ENCODE measurements at regions not wholly inside any gene's neighbourhood (a gene's known extent, or its start where the extent isn't known, plus 50 kb on each side); places are given as distances from the start of the nearest gene placed in this dataset.
"Not testable (repeated sequence)": the region's sequence is repeated elsewhere in the genome, so short reads cannot be mapped to it uniquely, and the experiment has no call there.

DNA sequence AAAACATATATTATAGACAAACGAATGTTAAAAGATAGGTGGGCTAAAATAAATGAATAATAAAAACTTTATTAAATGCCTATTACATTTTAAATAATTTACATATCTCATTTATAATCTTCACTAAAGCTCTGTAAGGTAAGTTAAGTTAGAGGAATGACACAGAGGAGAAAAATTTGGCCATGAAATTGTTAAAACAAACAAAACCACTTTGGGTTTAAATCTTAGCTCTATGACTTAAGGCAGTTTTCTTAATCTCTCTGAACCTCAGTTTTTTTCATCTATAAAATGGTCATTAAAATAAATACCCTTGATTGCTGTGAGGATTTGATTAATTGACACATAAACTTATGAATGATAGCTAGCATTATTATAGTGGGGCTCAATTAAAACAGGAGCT is 404.8 kb upstream of the ATP11B start:
- in situ Hi-C loops (cut with MboI; ENCODE audit: low sequenced_read_pairs), result no loop called here

DNA sequence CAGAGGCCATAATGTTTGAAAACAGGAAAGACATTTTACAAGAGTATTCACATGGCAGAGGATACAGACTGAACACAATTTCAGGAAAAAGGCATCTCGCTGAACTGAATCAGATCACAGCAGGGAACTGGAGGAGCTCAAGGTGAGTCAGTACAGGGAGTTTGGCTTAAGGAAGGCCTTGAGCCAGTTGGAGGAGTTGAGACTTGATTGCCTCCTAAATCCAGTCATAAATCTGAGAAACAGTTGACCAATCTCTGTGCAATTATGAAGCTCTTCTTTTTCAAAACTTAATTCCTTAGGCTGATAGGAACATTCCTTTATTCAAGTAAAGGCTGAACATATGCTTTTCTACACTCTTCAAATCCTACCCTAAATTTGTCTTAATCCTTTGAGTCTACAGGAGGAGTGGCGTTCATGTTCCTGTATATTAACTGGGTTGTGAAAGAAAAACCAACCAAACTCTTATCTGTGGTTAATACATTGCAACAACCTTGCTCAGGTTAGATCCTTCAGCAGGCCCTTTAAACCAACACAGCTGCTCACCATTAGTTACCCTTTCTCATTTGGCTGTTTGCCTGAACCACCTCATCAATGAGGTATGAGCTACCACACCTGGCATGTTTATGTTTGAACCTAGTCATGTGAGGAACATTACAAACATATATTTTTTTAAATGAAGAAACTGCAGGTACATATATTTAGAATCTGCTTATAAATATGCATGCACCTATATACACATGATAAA is 404.1 kb upstream of the ATP11B start:
- in situ Hi-C loops (cut with MboI; ENCODE audit: low sequenced_read_pairs), result no loop called here

DNA sequence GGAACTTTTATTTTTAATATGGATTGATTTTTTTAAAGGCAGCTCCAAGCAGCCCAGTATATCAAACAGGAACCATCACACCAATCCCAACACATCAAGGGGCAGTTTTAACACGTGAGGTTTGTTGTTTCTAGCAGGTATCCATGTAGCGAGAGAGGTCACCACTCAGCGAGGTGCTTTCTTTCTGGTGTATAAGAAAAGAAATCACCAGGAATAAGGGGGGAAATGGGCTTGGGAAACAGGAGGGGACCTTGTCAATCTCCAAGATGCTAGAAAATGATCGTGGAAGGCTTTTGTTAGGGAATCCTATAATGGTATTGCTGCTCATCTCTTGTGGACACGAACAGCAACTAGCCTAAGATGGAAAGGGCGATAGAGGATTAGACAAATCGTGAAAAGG is 402.9 kb upstream of the ATP11B start:
- in situ Hi-C loops (cut with MboI; ENCODE audit: low sequenced_read_pairs), result no loop called here

DNA sequence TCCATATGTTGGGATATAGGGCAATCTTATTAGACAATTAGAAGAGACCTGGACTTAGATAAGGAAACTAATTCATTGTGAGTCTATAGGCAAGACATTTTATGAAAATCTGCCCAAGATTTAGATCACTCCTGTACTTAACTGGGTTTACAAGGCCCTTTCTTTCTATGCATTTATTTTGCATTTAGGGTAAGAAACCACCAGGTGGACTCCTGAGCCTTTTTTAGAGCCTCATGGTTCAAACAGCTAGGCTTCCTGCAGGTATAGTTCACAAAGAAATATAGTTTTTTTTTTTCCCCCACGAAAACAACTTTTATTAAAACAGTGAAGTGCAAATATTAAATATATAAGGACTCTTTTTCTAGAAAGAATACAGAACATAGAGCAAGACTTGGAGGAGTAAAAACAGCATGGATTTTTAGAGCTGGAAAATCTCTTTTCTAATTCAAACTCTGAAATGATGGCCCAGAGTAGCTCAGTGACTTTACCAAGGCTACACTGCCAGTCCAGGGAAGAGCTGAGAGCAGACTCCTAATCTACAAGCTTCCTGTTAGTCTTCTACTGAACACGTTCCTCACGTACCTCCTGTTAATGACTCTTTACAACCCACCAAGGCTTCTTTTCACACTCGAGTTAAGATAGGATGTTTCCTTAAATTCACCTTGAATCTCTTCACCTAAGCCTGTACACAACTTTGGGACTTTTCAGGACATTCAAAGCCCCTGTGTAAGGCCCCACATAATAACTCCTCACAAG is 400.9 kb upstream of the ATP11B start:
- in situ Hi-C loops (cut with MboI; ENCODE audit: low sequenced_read_pairs), result no loop called here

DNA sequence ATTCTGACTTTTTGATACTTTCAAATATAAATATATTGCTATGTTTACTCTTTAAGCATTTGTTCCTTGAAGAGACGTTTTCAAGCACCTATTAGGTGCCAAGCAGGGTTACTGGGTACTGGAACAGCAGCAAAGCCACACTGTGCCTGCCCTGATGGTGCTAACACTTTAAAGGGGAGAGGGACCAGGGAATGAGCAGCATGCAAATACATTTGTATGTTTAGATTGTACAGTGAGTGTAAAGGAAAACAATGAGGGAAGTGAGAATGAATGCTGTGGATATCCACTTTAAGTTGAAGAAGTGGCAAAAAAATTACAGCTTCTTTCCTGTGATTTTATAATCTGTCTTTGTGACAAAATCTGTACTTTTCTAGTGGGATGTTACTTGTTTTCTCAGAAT is 400.2 kb upstream of the ATP11B start:
- in situ Hi-C loops (cut with MboI; ENCODE audit: low sequenced_read_pairs), result no loop called here

DNA sequence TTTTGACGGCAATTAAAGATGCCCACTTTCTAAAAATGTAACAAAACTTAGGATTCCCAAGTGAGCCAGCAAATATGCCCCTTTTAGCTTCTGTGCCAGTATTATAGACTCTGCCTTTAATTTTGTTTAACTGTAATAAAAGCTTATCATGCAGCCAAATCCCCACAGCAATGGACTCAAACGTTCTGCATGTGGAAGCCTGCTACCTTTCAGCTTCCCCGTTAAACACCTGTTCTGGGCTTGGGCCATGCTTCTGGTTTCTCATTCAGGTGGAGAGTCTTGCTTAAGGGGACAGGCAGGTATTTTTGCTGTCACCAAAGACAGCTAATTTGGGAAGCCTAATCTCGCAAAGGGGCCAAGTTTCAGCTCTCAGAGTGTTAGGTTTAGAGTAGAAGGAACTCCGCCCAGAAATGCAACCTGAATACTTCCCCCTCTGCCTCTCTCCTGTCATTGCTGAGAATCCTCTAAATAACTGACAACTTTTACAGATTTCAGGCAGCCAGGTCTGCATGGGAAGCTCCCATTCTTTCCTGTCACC is 399.4 kb upstream of the ATP11B start:
- in situ Hi-C loops (cut with MboI; ENCODE audit: low sequenced_read_pairs), result no loop called here

DNA sequence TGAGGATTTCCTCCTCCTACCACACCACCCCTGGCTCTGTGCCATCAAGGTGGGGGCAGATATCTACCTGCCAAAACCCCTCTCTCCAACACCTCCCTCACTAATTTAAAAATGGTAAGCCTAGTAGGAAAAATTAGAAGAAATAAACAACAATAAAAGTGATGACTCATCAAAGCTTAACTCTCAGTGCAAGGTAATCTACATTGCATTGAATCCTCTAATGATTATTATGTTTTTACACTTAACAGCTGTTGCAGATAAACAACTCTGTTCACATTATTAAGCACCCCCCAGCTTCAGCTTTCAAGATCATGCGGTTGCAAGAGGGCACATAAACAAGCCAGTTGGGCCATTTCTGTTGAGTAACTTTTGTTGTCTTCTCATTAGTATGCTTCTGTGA is 396.1 kb upstream of the ATP11B start:
- in situ Hi-C loops (cut with MboI; ENCODE audit: low sequenced_read_pairs), result no loop called here

DNA sequence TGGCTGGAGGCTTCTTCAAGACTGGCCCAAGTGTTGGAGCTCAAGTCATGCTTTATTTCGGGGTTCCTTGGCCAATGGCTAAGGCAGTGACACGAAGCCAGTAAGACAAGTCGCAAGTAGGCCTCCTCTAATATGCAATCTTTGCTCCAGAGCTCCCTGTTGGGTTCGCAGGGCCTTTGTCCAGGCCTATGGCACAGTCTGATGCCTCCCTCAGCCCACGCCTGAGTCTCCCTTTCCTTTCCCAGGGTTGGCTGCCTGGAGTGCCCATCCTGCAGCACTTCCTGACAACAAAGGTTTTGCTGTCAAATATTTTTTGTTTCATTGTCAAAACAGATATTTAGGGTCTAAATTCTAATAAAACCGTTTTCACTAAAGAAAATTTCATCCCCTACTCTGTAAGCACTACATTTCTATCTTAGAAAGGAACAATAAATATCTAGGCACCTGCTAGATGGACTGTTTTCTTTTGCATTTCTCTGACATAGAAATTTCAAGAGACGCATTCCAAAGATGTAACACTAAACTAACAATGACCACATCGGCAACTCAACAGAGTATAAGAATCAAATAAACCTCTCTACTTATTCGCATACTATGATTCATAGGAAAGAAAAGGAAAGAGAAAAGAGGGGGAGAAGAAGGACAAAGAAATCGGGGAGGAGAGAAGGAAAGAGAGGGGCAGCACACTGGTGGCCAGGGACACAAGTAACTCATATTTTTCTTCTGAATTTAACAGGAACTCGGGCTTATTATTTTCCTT is 393.1 kb upstream of the ATP11B start:
- in situ Hi-C loops (cut with MboI; ENCODE audit: low sequenced_read_pairs), result no loop called here

DNA sequence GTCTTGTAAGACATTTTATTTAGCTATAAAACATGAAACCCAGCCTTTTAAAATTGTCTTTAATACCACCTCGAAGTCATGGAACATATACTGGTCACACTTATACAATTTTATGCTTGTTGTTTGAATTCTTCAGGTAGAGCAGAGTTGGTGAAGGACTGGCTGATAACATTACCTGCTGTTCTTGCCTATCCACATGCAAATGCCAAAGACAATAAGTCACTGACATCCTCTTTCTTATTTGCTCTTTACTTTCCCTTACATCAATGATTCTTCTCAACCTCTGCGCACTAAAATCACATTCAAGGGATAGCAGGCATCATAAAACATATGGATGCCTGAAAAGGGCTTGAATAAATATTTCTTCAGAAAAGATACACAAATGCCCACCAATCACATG is 392.5 kb upstream of the ATP11B start:
- in situ Hi-C loops (cut with MboI; ENCODE audit: low sequenced_read_pairs), result no loop called here

DNA sequence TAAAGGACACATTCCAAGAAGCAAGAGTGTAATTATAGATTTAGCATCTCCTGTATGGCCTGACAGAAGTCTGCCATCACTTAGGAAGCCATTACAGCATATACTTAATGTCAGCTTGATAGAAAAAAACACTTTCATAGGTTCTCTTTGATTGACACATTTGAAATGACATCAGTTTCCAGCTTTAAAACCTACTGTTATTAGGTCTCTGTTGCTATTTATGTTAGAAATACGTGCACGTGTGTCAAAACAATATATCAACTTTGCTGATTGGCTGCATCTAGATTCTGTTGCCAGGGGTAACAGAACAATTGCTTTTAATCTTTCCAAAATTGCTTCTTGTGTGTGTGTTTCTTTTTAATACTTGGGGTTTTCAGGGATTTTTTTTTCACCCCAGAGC is 389.3 kb upstream of the ATP11B start:
- in situ Hi-C loops (cut with MboI; ENCODE audit: low sequenced_read_pairs), result no loop called here

DNA sequence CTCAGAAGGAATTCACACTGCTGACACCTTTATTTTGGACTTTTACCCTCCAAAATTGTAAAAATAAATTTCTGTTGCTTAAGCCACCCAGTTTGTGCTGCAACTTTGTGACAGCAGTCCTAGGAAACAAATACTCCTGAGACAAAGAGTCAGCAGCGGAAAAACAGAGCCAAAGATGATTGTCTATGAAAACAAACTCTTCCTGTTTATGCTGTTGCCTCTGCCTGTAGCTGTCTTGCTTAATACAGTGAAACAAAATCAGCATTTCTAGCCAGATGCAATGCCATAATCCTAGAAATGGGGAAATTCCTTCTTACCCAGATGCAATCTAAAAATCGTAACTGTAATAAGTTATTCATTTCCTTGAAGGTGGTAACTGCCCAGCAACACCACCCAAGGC is 387.5 kb upstream of the ATP11B start:
- in situ Hi-C loops (cut with MboI; ENCODE audit: low sequenced_read_pairs), result no loop called here

DNA sequence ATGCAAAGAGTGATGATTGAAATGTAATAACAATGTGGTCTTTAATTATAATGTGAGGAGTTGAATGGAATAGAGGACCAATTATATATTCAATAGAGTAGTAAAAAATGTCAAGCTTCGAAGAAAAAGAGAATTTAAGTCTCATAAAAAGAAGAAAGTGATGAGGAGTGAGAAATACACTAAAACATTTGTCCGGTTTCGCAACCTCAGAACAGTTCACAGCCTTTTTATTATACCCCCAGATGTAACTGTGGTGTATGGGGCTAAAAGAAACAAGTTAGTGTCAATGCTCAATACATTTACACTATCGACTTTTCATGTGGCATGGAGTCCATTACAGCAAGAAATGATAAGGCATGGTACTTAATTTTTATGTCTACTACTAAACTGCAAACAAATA is 386.5 kb upstream of the ATP11B start:
- in situ Hi-C loops (cut with MboI; ENCODE audit: low sequenced_read_pairs), result no loop called here

DNA sequence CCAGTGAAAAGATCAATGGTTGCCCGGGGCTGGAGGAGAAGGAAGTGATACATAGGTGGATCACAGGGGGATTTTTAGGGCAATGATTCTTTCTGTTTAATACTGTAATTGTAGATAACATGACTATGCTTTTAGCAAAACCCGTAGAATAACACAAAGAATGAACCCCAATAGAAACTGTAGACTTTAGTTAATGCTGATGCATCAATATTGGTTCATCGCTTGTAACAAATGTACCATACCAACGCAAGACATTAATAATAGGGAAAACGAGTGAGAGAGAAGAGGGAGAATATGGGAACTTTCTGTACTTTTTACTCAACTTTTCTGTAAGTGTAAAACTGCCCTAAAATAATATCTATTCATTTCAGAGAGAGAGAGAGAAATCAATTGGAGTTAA is 383.3 kb upstream of the ATP11B start:
- in situ Hi-C loops (cut with MboI; ENCODE audit: low sequenced_read_pairs), result no loop called here

DNA sequence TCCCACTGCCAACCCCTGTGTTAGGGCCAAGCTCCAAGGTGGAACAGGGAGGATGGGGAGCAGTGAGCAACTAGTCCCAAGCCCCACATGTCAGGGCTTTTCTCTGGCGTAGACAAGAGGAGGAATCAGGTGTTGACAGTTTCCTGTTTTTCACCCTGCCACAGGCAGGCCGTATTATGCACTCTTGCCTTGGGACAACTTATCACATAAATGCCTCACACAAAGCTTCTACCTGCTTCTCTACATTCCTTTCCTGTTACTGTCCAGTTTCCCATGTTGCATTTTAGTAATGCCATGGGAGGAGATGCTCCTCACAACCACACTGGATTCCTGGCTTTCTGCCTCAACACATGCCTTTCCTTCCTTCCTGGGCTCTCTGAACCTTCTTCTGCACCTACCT is 381.2 kb upstream of the ATP11B start:
- in situ Hi-C loops (cut with MboI; ENCODE audit: low sequenced_read_pairs), result no loop called here

DNA sequence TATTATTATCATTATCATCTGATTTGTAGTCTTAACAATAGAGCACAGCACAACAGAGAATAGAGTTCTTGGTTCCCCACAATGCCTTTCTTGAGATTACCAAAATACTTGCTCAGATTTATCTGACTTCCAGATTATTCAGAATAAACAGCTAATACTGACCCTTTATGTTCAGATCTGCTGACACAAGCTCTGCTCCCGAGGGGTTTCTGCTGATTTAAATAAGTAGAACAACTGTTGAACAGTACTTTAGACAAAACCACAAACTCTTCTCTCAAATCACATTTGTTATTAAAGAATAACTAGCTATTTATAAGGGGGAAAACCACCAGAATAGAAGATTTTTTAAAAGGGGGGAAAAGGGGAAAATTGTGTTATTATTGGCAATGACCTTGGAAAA is 380.2 kb upstream of the ATP11B start:
- in situ Hi-C loops (cut with MboI; ENCODE audit: low sequenced_read_pairs), result no loop called here

DNA sequence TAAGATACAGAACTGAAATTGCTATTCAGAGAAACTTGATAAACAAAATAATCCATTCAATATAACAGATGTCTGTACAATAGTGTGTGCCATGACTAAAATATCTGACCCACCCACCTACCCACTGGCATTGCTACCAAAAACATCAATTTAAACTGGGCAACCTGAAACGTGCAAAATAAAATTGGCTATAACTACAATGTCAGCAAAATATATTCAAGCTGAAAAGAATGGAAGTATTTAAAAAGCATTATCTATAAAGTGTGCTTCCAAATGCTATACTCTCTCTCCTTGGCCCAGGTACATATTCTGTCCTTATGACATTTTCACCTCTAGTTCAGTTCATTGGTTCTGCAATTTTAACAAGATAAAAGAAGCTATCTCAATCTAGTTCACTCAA is 379.6 kb upstream of the ATP11B start:
- in situ Hi-C loops (cut with MboI; ENCODE audit: low sequenced_read_pairs), result no loop called here

DNA sequence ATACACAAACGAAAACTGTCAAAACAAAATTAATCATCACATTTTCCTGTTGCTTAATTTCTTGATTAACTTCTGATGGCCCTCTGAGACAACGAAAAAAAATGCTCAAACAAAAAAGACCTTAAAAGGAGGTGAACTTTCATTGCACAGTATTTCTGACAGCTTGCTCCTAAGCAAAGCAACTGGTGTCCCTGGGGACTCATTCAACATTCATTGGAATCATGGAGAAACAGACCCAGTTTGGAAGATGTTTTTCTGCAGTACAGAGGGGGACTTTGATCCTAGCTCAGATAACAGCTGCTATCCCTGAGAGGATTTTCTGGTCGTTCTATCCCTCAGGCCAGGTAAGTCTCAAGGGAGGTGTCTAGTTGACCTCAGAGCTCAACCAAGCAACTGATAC is 378.7 kb upstream of the ATP11B start:
- in situ Hi-C loops (cut with MboI; ENCODE audit: low sequenced_read_pairs), result no loop called here

DNA sequence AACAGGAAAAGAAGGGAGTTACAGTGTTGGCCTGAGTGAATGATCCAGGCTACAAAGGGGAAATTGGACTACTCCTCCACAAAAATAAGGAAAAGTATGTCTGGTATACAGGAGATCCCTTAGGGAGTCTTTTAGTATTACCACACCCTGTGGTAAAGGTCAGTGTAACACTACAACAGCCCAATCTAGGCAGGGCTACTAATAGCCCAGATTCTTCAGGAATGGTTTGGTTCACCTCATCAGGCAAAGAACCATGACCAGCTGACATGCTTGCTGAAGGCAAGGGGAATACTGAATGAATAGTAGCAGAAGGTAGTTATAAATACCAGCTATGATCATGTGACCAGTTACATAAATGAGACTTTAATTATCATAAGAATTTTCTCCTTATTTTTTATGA is 372.6 kb upstream of the ATP11B start:
- in situ Hi-C loops (cut with MboI; ENCODE audit: low sequenced_read_pairs), result no loop called here

DNA sequence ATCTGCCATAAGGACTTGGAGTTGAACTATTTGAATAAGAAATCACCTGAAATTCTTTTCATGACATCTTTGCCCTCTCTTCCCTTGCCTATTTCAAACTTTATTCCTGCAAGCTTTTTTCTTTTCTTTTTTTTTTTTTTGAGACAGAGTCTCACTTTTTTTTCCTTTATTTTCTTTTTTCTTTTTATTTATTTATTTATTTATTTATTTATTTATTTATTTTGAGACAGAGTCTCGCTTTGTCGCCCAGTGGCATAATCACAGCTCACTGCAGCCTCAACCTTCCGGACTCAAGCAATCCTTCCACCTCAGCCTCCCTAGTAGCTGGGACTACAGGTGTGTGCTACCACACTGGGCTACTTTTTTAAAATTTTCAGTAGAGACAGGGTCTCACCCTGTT is 369.3 kb upstream of the ATP11B start:
- in situ Hi-C loops (cut with MboI; ENCODE audit: low sequenced_read_pairs), result no loop called here

DNA sequence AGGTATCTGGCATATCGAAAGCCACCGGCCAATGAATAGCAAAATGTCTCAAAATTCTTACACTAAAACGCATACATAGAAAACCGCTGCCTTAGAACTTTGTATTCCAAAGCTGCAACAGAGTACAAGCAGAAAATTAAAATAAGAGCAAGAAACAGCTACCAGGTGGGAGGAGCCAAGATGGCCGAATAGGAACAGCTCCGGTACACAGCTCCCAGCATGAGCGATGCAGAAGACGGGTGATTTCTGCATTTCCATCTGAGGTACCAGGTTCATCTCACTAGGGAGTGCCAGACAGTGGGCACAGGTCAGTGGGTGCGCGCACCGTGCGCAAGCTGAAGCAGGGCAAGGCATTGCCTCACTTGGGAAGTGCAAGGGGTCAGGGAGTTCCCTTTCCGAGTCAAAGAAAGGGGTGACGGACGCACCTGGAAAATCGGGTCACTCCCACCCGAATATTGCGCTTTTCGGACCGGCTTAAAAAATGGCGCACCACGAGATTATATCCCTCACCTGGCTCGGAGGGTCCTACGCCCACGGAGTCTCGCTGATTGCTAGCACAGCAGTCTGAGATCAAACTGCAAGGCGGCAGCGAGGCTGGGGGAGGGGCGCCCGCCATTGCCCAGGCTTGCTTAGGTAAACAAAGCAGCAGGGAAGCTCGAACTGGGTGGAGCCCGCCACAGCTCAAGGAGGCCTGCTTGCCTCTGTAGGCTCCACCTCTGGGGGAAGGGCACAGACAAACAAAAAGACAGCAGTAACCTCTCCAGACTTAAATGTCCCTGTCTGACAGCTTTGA is 367.2 kb upstream of the ATP11B start:
- in situ Hi-C loops (cut with MboI; ENCODE audit: low sequenced_read_pairs), result not testable (repeated sequence)

DNA sequence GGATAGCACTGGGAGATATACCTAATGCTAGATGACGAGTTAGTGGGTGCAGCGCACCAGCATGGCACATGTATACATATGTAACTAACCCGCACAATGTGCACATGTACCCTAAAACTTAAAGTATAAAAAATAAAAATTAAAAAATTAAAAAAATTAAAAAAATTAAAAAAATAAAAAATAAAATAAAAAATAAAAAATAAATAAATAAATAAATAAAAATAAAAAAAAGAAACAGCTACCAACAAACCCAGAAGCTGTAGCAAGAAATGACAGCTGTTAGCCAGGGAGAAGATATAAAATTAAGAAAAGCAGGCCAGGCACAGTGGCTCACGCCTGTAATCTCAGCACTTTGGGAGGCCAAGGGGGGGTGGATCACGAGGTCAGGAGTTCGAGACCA is 361.3 kb upstream of the ATP11B start:
- in situ Hi-C loops (cut with MboI; ENCODE audit: low sequenced_read_pairs), result not testable (repeated sequence)
